Neuron (in vitro differentiated cells): ENCODE measurements at regions not wholly inside any gene's neighbourhood (a gene's known extent, or its start where the extent isn't known, plus 50 kb on each side); places are given as distances from the start of the nearest gene placed in this dataset.
A peak's percentile ranks its signal among the peaks of the same experiment; 100 is the strongest.

Source experiments
- H2AFZ ChIP-seq: one replicate; pipeline ENCODE4 v1.6.1; 2013; ENCODE audit warnings: low read depth, mild to moderate bottlenecking, inconsistent platforms, low read length, moderate library complexity
- H3K27me3 ChIP-seq: one replicate; pipeline ENCODE4 v1.6.1; 2013; ENCODE audit warnings: low read length; ENCODE audit not compliant: insufficient read depth
- H3K36me3 ChIP-seq: one replicate; pipeline ENCODE4 v1.6.1; 2013; ENCODE audit warnings: low read length; ENCODE audit not compliant: insufficient read depth
- H3K4me1 ChIP-seq: one replicate; pipeline ENCODE4 v1.6.1; 2013; ENCODE audit warnings: low read length; ENCODE audit not compliant: insufficient read depth
- H3K4me3 ChIP-seq: 2 replicates; pipeline ENCODE4 v1.5.1; 2013; ENCODE audit warnings: mild to moderate bottlenecking, low read length, moderate library complexity
- H3K9me3 ChIP-seq: one replicate; pipeline ENCODE4 v1.6.1; 2013; ENCODE audit warnings: low read length

GRCh38 chr6:3634280-3634816 is 117.2 kb downstream of the PXDC1 start:
- H3K9me3 ChIP-seq, result no peaks in the 10 kb centered on the region
- no peaks in the 10 kb centered on the region for H3K4me1 ChIP-seq
- H2AFZ ChIP-seq, result no peak overlapping the region
- no peak overlapping the region for H3K4me3 ChIP-seq
- no peaks in the 10 kb centered on the region for H3K36me3 ChIP-seq
- H3K27me3 ChIP-seq, result no peaks in the 10 kb centered on the region

GRCh38 chr6:3633711-3634110 is 117.8 kb downstream of the PXDC1 start:
- no peaks in the 10 kb centered on the region for H3K4me1 ChIP-seq
- no peak overlapping the region for H2AFZ ChIP-seq
- no peaks in the 10 kb centered on the region for H3K36me3 ChIP-seq
- H3K9me3 ChIP-seq, result no peaks in the 10 kb centered on the region
- no peak overlapping the region for H3K4me3 ChIP-seq
- H3K27me3 ChIP-seq, result no peaks in the 10 kb centered on the region

- no peak overlapping the region for H2AFZ ChIP-seq
- no peaks in the 10 kb centered on the region for H3K27me3 ChIP-seq
- H3K4me3 ChIP-seq, result no peak overlapping the region
- no peaks in the 10 kb centered on the region for H3K36me3 ChIP-seq
- no peaks in the 10 kb centered on the region for H3K9me3 ChIP-seq
- H3K4me1 ChIP-seq, result peaks cover 7% of the 10 kb centered on the region
These were observed 119.6 kb downstream of the PXDC1 start for GRCh38 chr6:3631877-3632276.

GRCh38 chr6:3631186-3631585 is 120.3 kb downstream of the PXDC1 start:
- no peaks in the 10 kb centered on the region for H3K9me3 ChIP-seq
- peaks cover 10% of the 10 kb centered on the region for H3K4me1 ChIP-seq
- H3K27me3 ChIP-seq, result no peaks in the 10 kb centered on the region
- H3K36me3 ChIP-seq, result no peaks in the 10 kb centered on the region
- H3K4me3 ChIP-seq, result no peak overlapping the region
- H2AFZ ChIP-seq, result no peak overlapping the region

- H3K4me3 ChIP-seq, result no peak overlapping the region
These were observed 121.2 kb downstream of the PXDC1 start for GRCh38 chr6:3630258-3630835.

GRCh38 chr6:3627956-3628835 is 123.3 kb downstream of the PXDC1 start:
- Histone ChIP-seq H3K9me3 (no peaks in the 10 kb centered on the region), H3K27me3 (no peaks in the 10 kb centered on the region), H2AFZ (no peak overlapping the region), H3K4me3 (no peak overlapping the region), H3K4me1 (peaks cover 34% of the 10 kb centered on the region), H3K36me3 (no peaks in the 10 kb centered on the region)

More at GRCh38 chr6:3630258-3630835, 121.2 kb downstream of the PXDC1 start:
- H3K36me3 ChIP-seq, result no peaks in the 10 kb centered on the region
- H3K27me3 ChIP-seq, result no peaks in the 10 kb centered on the region
- peaks cover 18% of the 10 kb centered on the region for H3K4me1 ChIP-seq
- H2AFZ ChIP-seq, result no peak overlapping the region
- H3K9me3 ChIP-seq, result no peaks in the 10 kb centered on the region

GRCh38 chr6:3627501-3627900 is 124.0 kb downstream of the PXDC1 start:
- no peaks in the 10 kb centered on the region for H3K36me3 ChIP-seq
- H3K27me3 ChIP-seq, result no peaks in the 10 kb centered on the region
- no peak overlapping the region for H3K4me3 ChIP-seq
- H3K9me3 ChIP-seq, result no peaks in the 10 kb centered on the region
- H3K4me1 ChIP-seq, result peaks cover 34% of the 10 kb centered on the region
- H2AFZ ChIP-seq, result no peak overlapping the region

GRCh38 chr6:3625980-3626563 is 125.4 kb downstream of the PXDC1 start:
- Histone ChIP-seq H3K4me3 (no peak overlapping the region), H3K4me1 (peaks cover 34% of the 10 kb centered on the region), H3K27me3 (no peaks in the 10 kb centered on the region), H3K9me3 (no peaks in the 10 kb centered on the region), H3K36me3 (no peaks in the 10 kb centered on the region), H2AFZ (peak overlapping the region; percentile 19)

GRCh38 chr6:3625149-3625979 is 126.1 kb downstream of the PXDC1 start:
- Histone ChIP-seq H3K36me3 (no peaks in the 10 kb centered on the region), H2AFZ (peak overlapping the region; percentile 19), H3K9me3 (no peaks in the 10 kb centered on the region), H3K4me3 (no peak overlapping the region), H3K4me1 (peaks cover 34% of the 10 kb centered on the region), H3K27me3 (no peaks in the 10 kb centered on the region)

- Histone ChIP-seq H3K4me1 (peaks cover 34% of the 10 kb centered on the region), H3K27me3 (no peaks in the 10 kb centered on the region), H3K36me3 (no peaks in the 10 kb centered on the region), H3K9me3 (no peaks in the 10 kb centered on the region), H2AFZ (no peak overlapping the region), H3K4me3 (no peak overlapping the region)
These were observed 127.0 kb downstream of the PXDC1 start for GRCh38 chr6:3624250-3625136.

GRCh38 chr6:3623451-3624249 is 127.9 kb downstream of the PXDC1 start:
- no peak overlapping the region for H3K4me3 ChIP-seq

More at GRCh38 chr6:3623451-3624249, 127.9 kb downstream of the PXDC1 start:
- Histone ChIP-seq H3K36me3 (no peaks in the 10 kb centered on the region), H2AFZ (no peak overlapping the region), H3K27me3 (no peaks in the 10 kb centered on the region), H3K9me3 (no peaks in the 10 kb centered on the region), H3K4me1 (peaks cover 33% of the 10 kb centered on the region)
